ENCODE measurements at regions not wholly inside any gene's neighbourhood (a gene's known extent, or its start where the extent isn't known, plus 50 kb on each side); places are given as distances from the start of the nearest gene placed in this dataset.

DNA sequence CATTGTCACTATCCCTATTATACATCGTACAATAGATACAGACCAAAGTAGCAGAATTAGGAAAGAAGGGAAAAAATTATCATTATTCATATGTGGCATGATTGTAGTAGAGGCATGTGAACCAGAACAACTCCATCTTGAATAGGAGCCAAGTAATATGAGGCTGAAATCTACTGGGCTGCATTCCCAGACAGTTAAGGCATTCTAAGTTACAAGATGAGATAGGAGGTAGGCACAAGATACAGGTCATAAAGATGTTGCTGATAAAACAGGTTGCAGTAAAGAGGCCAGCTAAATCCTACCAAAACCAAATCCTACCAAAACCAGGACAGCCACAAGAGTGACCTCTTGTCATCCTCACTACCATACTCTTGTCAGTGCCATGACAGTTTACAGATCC, 1035.4 kb upstream of the SEMA6D start:
- no peak for TF ChIP-seq SP1 (IDR thresholded peaks at IDR 0.05)
- no peak for TF ChIP-seq TAF1 (conservative IDR thresholded peaks at IDR 0.05)
- TF ChIP-seq, protein P1, sequence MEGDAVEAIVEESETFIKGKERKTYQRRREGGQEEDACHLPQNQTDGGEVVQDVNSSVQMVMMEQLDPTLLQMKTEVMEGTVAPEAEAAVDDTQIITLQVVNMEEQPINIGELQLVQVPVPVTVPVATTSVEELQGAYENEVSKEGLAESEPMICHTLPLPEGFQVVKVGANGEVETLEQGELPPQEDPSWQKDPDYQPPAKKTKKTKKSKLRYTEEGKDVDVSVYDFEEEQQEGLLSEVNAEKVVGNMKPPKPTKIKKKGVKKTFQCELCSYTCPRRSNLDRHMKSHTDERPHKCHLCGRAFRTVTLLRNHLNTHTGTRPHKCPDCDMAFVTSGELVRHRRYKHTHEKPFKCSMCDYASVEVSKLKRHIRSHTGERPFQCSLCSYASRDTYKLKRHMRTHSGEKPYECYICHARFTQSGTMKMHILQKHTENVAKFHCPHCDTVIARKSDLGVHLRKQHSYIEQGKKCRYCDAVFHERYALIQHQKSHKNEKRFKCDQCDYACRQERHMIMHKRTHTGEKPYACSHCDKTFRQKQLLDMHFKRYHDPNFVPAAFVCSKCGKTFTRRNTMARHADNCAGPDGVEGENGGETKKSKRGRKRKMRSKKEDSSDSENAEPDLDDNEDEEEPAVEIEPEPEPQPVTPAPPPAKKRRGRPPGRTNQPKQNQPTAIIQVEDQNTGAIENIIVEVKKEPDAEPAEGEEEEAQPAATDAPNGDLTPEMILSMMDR (IDR thresholded peaks at IDR 0.05; ENCODE audit: low read depth, low read length, missing input control) = no peak
- TF ChIP-seq, protein P2, sequence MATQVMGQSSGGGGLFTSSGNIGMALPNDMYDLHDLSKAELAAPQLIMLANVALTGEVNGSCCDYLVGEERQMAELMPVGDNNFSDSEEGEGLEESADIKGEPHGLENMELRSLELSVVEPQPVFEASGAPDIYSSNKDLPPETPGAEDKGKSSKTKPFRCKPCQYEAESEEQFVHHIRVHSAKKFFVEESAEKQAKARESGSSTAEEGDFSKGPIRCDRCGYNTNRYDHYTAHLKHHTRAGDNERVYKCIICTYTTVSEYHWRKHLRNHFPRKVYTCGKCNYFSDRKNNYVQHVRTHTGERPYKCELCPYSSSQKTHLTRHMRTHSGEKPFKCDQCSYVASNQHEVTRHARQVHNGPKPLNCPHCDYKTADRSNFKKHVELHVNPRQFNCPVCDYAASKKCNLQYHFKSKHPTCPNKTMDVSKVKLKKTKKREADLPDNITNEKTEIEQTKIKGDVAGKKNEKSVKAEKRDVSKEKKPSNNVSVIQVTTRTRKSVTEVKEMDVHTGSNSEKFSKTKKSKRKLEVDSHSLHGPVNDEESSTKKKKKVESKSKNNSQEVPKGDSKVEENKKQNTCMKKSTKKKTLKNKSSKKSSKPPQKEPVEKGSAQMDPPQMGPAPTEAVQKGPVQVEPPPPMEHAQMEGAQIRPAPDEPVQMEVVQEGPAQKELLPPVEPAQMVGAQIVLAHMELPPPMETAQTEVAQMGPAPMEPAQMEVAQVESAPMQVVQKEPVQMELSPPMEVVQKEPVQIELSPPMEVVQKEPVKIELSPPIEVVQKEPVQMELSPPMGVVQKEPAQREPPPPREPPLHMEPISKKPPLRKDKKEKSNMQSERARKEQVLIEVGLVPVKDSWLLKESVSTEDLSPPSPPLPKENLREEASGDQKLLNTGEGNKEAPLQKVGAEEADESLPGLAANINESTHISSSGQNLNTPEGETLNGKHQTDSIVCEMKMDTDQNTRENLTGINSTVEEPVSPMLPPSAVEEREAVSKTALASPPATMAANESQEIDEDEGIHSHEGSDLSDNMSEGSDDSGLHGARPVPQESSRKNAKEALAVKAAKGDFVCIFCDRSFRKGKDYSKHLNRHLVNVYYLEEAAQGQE (IDR thresholded peaks at IDR 0.05) = no peak
- TF ChIP-seq NR2F2 (IDR thresholded peaks at IDR 0.05) = no peak
- TF ChIP-seq FOXA1 (IDR thresholded peaks at IDR 0.05) = no peak
- TF ChIP-seq, protein P3, sequence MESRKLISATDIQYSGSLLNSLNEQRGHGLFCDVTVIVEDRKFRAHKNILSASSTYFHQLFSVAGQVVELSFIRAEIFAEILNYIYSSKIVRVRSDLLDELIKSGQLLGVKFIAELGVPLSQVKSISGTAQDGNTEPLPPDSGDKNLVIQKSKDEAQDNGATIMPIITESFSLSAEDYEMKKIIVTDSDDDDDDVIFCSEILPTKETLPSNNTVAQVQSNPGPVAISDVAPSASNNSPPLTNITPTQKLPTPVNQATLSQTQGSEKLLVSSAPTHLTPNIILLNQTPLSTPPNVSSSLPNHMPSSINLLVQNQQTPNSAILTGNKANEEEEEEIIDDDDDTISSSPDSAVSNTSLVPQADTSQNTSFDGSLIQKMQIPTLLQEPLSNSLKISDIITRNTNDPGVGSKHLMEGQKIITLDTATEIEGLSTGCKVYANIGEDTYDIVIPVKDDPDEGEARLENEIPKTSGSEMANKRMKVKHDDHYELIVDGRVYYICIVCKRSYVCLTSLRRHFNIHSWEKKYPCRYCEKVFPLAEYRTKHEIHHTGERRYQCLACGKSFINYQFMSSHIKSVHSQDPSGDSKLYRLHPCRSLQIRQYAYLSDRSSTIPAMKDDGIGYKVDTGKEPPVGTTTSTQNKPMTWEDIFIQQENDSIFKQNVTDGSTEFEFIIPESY (IDR thresholded peaks at IDR 0.05) = no peak
- TF ChIP-seq EGR1 (IDR thresholded peaks at IDR 0.05; ENCODE audit: low read depth in 2 of 2) = no peak
- TF ChIP-seq, protein P4, sequence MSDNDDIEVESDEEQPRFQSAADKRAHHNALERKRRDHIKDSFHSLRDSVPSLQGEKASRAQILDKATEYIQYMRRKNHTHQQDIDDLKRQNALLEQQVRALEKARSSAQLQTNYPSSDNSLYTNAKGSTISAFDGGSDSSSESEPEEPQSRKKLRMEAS (IDR thresholded peaks at IDR 0.05) = no peak
